Vagina (tissue), 2 donors: ENCODE measurements at regions not wholly inside any gene's neighbourhood (a gene's known extent, or its start where the extent isn't known, plus 50 kb on each side); places are given as distances from the start of the nearest gene placed in this dataset.
"Not testable (repeated sequence)": the region's sequence is repeated elsewhere in the genome, so short reads cannot be mapped to it uniquely, and the experiment has no call there.

Source experiments
- DNase-seq, 2 donors: peaks; one replicate each; pipeline ENCODE4 v3.0.0-alpha.2; 2017; ENCODE audit errors: extremely low spot score in 2 of 2
- H3K27ac ChIP-seq: fragments of 200-600 bp; sonication (generic); one replicate; pipeline ENCODE4 v1.5.1; 2019
- H3K27me3 ChIP-seq: fragments of 200-600 bp; sonication (generic); one replicate; pipeline ENCODE4 v1.5.1; 2019
- H3K36me3 ChIP-seq, 2 donors: fragments of 200-600 bp; sonication (generic); one replicate each; pipeline ENCODE4 v1.5.1; 2017 to 2019
- H3K4me1 ChIP-seq: fragments of 200-600 bp; sonication (generic); one replicate; pipeline ENCODE4 v1.5.1; 2019
- H3K4me3 ChIP-seq, 2 donors: fragments of 200-600 bp; sonication (generic); 1 replicate in 1 of 2; 2 replicates in 1 of 2; pipeline ENCODE4 v1.5.1; 2016 to 2019
- H3K9me3 ChIP-seq: fragments of 200-600 bp; sonication (generic); one replicate; pipeline ENCODE4 v1.5.1; 2019
- intact Hi-C: fragments of 100-400 bp; cut with DNase I; formaldehyde crosslinking; loops from one replicate; pipeline ENCODE4 v1.15.1; 2023

DNA sequence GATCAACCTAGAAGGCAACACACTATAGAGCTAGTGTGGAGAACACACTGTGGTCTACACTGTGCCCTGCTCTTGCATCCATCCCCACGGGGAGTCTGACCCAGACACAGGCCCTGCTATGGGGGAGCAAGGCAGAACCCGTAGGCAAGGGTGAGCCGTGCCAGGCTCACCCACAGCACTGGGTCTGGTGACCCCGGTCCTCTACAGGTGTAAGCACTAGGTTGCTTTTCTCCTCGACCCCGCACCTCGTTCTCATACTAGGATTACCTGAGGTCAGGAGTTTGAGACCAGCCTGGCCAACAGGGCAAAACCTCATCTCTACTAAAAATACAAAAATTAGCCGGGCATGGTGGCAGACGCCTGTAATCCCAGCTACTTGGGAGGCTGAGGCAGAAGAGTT, 286.0 kb downstream of the GOLGA6L6 start:
- intact Hi-C loops, H3K9me3 ChIP-seq, H3K27ac ChIP-seq, H3K4me3 ChIP-seq, H3K27me3 ChIP-seq, H3K36me3 ChIP-seq, DNase-seq, H3K4me1 ChIP-seq: not testable (repeated sequence)

DNA sequence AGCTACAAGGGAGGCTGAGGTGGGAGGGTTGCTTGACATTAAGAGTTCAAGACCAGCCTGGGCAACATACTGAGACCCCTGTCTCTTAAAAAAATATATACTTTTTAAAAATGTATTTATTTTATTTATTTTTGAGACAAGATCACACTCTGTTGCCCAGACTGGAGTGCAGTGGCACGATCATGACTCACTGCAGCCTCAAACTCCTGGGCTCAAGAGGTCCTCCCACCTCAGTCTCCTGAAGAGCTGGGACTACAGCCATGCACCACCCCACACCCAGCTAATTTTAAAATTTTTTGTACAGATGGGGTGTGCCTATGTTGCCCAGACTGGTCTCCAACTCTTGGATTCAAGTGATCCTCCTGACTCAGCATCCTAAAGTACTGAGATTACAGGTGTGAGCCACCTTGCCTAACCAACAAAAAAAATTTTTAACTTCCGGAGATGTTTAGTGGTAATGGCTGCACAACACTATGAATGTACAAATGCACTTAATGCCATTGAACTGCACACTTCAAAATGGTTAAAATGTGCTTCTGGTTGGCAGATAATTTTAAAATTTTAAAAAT, 288.5 kb downstream of the GOLGA6L6 start:
- intact Hi-C loops, DNase-seq: not testable (repeated sequence)

DNA sequence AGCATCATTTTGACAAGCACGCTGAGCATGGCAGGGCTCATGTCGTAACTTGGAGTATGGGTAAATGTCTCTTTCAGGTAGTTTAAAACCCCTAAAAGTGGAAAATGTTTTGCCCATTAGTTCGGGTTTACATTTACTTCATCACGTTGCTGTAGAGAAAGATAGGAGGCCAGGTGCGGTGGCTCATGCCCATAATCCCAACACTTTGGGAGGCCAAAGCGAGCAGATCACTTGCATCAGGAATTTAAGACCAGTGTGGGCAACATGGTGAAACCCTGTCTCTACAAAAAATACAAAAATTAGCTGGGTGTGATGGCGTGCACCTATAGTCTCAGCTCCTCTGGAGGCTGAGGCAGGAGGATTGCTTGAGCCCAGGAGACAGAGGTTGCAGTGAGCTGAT, 289.6 kb downstream of the GOLGA6L6 start:
- intact Hi-C loops, H3K27me3 ChIP-seq, DNase-seq: not testable (repeated sequence)

More for the DNA sequence above, 288.5 kb downstream of the GOLGA6L6 start:
- H3K27me3 ChIP-seq, H3K4me1 ChIP-seq, H3K9me3 ChIP-seq, H3K27ac ChIP-seq, H3K36me3 ChIP-seq, H3K4me3 ChIP-seq: not testable (repeated sequence)

DNA sequence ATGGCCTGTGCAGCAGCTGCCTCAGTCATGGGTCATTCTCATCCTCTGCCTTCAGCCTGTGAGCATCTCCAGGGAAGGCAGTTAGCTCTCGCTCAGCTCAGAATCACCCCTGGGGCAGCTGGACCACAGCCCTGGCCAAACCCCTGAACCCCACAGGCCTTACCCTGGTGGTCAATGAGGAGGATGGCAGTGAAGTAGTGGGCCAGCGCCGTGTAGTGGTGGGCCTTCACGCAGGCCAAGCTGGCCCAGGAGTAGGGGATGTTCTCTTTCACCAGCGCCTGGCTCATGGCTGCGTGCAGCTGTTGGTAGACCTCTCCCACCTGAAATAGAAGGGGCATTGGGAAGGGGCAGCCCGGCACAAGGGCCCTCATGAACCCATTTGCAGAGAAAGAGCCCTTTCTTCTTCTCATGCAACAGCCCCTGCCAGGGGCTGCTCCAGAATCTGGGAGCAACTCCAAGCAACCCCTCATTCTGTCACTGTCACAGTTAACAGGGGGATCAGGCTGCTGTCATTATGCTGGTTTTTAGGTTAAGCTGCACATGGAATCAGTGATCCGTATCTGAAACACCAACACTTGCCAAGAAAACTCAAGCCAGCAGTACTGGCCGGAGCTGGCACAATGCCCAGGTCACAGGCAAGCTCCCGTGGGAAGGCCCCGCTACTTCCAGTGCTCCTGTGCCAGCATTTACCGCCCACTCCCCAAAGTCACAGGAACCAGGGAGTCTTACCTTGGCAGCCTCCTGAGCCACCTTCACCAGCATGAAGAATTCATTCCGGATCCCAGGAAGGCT, 290.2 kb downstream of the GOLGA6L6 start:
- H3K27ac ChIP-seq, H3K36me3 ChIP-seq, intact Hi-C loops, DNase-seq, H3K9me3 ChIP-seq, H3K4me1 ChIP-seq, H3K27me3 ChIP-seq, H3K4me3 ChIP-seq: not testable (repeated sequence)

More for the DNA sequence above, 289.6 kb downstream of the GOLGA6L6 start:
- H3K4me3 ChIP-seq, H3K9me3 ChIP-seq, H3K36me3 ChIP-seq, H3K27ac ChIP-seq, H3K4me1 ChIP-seq: not testable (repeated sequence)

DNA sequence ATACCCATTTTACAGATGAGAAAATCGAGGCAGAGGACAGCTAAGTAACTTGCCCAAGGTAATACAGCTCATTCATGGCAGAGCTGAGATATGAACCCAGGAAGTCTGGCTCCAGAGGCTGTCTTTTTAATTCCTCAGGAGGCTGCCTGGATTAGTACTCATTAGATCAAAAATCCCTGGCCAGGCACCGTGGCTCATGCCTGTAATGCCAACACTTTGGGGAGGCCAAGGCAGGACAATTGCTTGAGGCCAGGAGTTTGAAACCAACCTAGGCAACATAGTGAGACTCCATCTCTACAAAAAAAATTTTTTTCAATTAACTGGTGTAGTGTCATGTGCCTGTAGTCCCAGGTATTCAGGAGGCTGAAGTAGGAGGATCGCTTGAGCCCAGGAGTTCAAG, 291.4 kb downstream of the GOLGA6L6 start:
- H3K4me3 ChIP-seq, H3K4me1 ChIP-seq, H3K9me3 ChIP-seq, H3K36me3 ChIP-seq, H3K27ac ChIP-seq, H3K27me3 ChIP-seq, DNase-seq, intact Hi-C loops: not testable (repeated sequence)

DNA sequence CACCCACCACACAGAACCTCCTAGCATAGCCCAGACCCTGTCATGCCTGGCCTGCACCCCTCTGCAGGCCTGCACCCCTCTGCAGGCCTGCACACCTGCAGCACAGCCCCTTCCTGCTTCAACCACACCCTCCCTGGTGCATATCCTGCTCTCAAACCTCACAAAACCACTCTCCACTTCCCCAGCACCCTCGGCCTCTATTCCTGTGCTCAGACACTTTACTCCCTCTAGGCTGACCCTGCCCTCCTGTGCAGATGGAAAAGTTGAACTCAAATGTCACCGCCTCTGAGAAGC, 292.0 kb downstream of the GOLGA6L6 start:
- H3K9me3 ChIP-seq, H3K4me1 ChIP-seq, H3K27me3 ChIP-seq, H3K36me3 ChIP-seq, H3K4me3 ChIP-seq, DNase-seq, H3K27ac ChIP-seq, intact Hi-C loops: not testable (repeated sequence)

DNA sequence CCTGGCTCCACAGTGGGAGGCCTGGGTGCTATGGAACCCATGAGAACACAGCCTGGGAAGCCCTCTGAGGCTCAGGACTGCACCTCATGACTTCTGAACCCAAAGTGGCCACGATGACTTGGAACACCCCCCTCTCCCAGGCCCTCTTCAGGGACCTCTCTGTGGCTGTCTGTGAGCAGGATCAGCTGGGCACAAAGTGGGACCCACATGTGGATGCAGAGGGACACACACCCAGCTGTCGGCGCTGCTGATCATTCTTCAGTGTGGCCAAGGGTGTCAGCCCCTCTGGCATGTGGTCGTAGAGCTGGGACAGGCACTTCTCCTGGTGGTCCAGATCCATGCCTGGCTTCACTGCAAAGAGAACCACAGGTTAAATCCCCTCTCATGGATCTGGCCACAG, 293.2 kb downstream of the GOLGA6L6 start:
- intact Hi-C loops, H3K36me3 ChIP-seq, H3K9me3 ChIP-seq, H3K27ac ChIP-seq, H3K4me1 ChIP-seq, DNase-seq, H3K4me3 ChIP-seq, H3K27me3 ChIP-seq: not testable (repeated sequence)

DNA sequence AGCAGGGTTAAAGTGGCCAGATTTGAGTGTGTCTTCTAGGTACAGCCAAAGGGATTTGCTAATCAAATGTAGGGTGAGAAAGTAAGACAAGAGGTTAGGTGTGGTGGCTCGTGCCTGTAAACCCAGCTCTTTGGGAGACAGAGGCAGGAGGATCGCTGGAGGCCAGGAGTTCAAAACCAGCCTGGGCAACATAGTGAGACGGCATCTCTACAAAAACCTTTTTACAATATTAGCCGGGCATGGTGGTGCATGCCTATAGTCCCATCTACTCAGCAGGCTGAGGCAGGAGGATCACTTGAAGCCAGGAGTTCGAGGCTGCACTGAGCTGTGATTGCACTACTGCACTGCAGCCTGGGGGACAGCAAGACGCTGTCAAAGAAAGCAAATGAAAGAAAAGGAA, 294.5 kb downstream of the GOLGA6L6 start:
- H3K9me3 ChIP-seq, H3K27me3 ChIP-seq, intact Hi-C loops, H3K27ac ChIP-seq, H3K36me3 ChIP-seq, H3K4me1 ChIP-seq, DNase-seq, H3K4me3 ChIP-seq: not testable (repeated sequence)

DNA sequence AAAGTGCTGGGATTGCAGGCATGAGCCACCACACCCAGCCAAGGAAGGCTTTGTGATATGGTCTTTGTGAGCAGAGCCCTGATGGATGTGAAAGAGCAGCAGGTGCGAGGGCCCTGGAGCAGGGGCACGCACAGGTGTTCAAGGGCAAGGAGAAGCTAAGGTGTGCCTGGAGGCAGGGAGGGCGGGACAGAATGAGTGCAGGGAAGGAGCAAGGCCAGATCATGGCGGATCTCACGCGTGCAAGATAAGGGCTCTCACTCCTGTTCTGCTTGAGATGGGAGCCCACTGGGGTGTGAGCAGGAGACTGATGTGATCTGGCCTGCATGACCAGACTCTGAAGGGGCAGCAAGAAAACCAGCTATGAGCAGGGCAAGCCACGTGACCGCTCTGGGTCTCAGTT, 295.0 kb downstream of the GOLGA6L6 start:
- H3K27me3 ChIP-seq, H3K4me1 ChIP-seq, intact Hi-C loops, H3K27ac ChIP-seq, DNase-seq, H3K36me3 ChIP-seq, H3K4me3 ChIP-seq, H3K9me3 ChIP-seq: not testable (repeated sequence)

DNA sequence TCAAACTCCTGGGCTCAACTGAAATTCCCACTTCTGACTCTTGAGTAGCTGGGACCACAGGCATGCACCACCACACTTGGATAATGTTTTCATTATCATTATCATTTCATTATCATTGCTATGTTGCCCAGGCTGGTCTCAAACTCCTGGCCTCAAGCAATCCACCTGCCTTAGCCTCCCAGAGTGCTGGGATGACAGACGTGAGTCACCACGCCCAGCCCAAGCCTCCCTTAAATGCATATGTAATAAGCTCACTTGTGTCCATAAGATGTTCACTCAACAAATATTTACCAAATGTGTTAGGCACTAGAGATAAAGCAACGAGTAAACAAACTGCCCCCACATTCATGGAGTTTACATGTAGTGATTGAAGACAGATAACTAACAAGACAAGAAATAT, 295.7 kb downstream of the GOLGA6L6 start:
- H3K4me1 ChIP-seq, DNase-seq, H3K4me3 ChIP-seq, intact Hi-C loops, H3K27ac ChIP-seq, H3K36me3 ChIP-seq, H3K27me3 ChIP-seq, H3K9me3 ChIP-seq: not testable (repeated sequence)

DNA sequence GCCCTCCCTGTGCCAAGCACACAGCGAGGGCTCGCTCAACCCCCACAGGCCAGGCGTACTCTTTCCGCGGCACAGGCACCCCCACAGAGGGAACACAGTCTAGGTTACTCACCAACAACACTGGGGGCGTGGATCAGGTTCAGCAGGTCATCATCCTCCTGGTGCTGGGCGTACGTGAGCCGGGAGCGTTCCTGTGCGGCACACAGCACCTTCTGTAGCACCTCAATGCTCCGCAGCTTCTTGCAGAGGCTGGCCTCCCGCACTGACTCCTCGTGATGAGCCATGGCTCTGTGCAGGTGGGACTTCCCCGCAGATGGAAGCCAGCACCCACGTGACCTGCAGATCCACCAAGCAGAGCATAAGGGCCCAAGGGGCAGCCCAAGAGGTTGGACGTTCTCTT, 296.8 kb downstream of the GOLGA6L6 start:
- H3K36me3 ChIP-seq, intact Hi-C loops: not testable (repeated sequence)

DNA sequence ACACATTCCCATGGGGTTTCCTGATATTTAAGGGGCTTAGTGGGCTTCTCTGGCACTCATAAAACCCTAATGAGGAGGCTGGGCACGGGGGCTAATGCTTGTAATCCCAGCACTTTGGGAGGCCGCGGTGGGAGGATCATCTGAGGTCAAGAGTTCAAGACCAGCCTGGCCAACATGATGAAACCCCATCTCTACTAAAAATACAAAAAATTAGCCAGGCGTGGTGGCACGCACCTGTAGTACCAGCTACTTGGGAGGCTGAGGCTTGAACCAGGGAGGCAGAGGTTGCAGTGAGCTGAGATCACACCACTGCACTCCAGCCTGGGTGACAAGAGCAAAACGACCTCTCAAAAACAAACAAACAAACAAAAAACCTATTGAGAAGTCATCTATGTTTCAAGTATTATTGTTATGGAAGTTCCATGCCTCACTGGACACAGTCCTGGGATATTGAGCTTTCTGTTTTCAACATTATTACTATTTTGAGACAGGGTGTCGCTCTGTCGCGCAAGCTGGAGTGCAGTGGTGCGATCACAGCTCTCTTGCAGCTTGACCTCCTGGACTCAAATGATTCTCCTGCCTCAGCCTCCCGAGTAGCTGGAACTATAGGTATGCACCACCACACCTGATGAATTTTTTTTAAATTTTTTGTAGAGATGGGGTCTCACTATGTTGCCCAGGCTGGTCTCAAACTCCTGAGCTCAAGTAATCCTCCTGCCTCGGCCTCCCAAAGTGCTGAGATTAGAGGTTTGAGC, 297.9 kb downstream of the GOLGA6L6 start:
- intact Hi-C loops, H3K9me3 ChIP-seq, H3K36me3 ChIP-seq: not testable (repeated sequence)

More for the DNA sequence above, 296.8 kb downstream of the GOLGA6L6 start:
- not testable (repeated sequence) for DNase-seq, H3K4me1 ChIP-seq, H3K4me3 ChIP-seq, H3K27me3 ChIP-seq, H3K9me3 ChIP-seq, H3K27ac ChIP-seq

DNA sequence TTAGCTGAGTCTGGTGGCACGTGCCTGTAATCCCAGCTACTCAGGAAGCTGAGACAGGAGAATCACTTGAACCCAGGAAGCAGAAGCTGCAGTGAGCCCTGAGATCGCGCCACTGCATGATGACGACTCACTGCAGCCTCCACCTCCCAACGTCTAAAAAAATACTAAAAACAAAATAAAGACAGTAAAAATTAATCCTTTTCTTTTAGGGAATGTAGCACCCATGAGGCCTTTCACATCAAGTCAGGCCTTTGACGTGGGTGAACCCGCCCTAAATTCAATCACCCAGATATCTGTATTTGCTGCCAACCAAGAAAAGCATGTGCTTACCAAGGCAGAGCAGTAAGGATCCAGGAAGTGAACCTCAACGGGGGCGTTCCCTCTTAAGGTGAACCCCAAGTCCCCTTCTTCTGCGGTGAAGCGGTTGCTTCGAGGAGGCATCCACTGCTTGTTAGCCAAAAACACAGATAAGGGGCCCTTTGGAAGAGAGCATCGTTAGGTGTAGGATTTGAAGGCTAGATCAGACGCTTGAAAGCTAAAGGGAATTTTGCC, 301.2 kb downstream of the GOLGA6L6 start:
- H3K4me1 ChIP-seq, H3K9me3 ChIP-seq, H3K27ac ChIP-seq, H3K4me3 ChIP-seq, H3K36me3 ChIP-seq, intact Hi-C loops, DNase-seq, H3K27me3 ChIP-seq: not testable (repeated sequence)

More for the DNA sequence above, 297.9 kb downstream of the GOLGA6L6 start:
- H3K4me3 ChIP-seq, H3K27ac ChIP-seq, H3K27me3 ChIP-seq, DNase-seq, H3K4me1 ChIP-seq: not testable (repeated sequence)
